ENCODE measurements at regions not wholly inside any gene's neighbourhood (a gene's known extent, or its start where the extent isn't known, plus 50 kb on each side); places are given as distances from the start of the nearest gene placed in this dataset.

- no peak for TF ChIP-seq PBX3 (IDR thresholded peaks at IDR 0.05)
These were observed 101.8 kb downstream of the CYP26A1 start (continued) for GRCh38 chr10:93175490-93175889.

- H3K9ac ChIP-seq: no peak overlapping the region
- ChIA-PET CTCF (interaction anchor here (1.3 kb wide), 1 partner anchor 175 kb away, joined by 3 read pairs; no protein-coding TSS in a partner anchor), POLR2A (no interaction called here)
- H3K4me1 ChIP-seq (ENCODE audit: control insufficient read depth in 1 of 2, insufficient read depth in 2 of 2, low read depth in 1 of 2, low read length in 1 of 2): peaks cover 0 to 2% of the 10 kb centered on the region in 2 experiments; a peak in 1 of 4 replicates
- no peaks in the 10 kb centered on the region for H3K36me3 ChIP-seq (replicated peaks in 1 of 2; ENCODE audit: control insufficient read depth in 1 of 2, insufficient read depth in 2 of 2, low read length in 1 of 2)
- H3K4me3 ChIP-seq (ENCODE audit: low read depth in 2 of 2, low read length in 1 of 2): no peak overlapping the region
- no peaks in the 10 kb centered on the region; the same call in 1 of the 2 replicates for H3K27me3 ChIP-seq (ENCODE audit: insufficient read depth)
- DNase-seq: no peak
- no peaks in the 10 kb centered on the region for H3K9me2 ChIP-seq
- H4K20me1 ChIP-seq (ENCODE audit: insufficient read depth): no peaks in the 10 kb centered on the region
- no peak overlapping the region for H2AFZ ChIP-seq (ENCODE audit: low read depth)
- H3K4me2 ChIP-seq: no peak overlapping the region
- no peaks in the 10 kb centered on the region for H3K9me3 ChIP-seq
- H3K27ac ChIP-seq (ENCODE audit: low read depth in 2 of 2, low read length in 1 of 2): no peak overlapping the region
- H3F3A ChIP-seq (replicated peaks; ENCODE audit: insufficient read depth): no peaks in the 10 kb centered on the region
- H3K79me2 ChIP-seq (ENCODE audit: insufficient read depth): no peaks in the 10 kb centered on the region
- TF ChIP-seq FOXM1 (IDR thresholded peaks at IDR 0.05; ENCODE audit: low read depth) (no peak), FOSL2 (IDR thresholded peaks at IDR 0.05; ENCODE audit: borderline replicate concordance, low read depth) (no peak), NRF1 (IDR thresholded peaks at IDR 0.05; ENCODE audit: low read depth, low read length) (no peak), SMC3 (IDR thresholded peaks at IDR 0.05; ENCODE audit: low read depth, low read length) (no peak), MXI1 (IDR thresholded peaks at IDR 0.05; ENCODE audit: low read depth, low read length) (no peak), CTCF (IDR thresholded peaks at IDR 0.05) (no peak), PBX3 (IDR thresholded peaks at IDR 0.05) (no peak), EP300 (IDR thresholded peaks at IDR 0.05; ENCODE audit: borderline replicate concordance in 1 of 2, low read depth in 1 of 2, low read length in 1 of 2) (no peak), GATA2 (CRISPR knock-in tag; IDR thresholded peaks at IDR 0.05) (no peak), POLR2AphosphoS5 (IDR thresholded peaks at IDR 0.05; ENCODE audit: low read depth, low read length) (no peak), USF1 (IDR thresholded peaks at IDR 0.05; ENCODE audit: borderline replicate concordance, low read depth) (no peak), MEF2A (IDR thresholded peaks at IDR 0.05; ENCODE audit: borderline replicate concordance, low read depth) (no peak), TCF12 (IDR thresholded peaks at IDR 0.05) (no peak), GABPA (IDR thresholded peaks at IDR 0.05; ENCODE audit: low read depth) (no peak)
These were observed 103.8 kb downstream of the CYP26A1 start for GRCh38 chr10:93177511-93177910.
